Amniotic stem cell (primary cell): ENCODE measurements at regions not wholly inside any gene's neighbourhood (a gene's known extent, or its start where the extent isn't known, plus 50 kb on each side); places are given as distances from the start of the nearest gene placed in this dataset.

Experiments
- DNase-seq: peaks from one replicate; lab custom pipeline; 2025; lab: John Stamatoyannopoulos, UW

GRCh38 chr11:106216281-106216680 lies 138.8 kb downstream of the AASDHPPT start:
- no peak for DNase-seq

- no peak for DNase-seq
Measured at GRCh38 chr11:106217456-106217855, 140.0 kb downstream of the AASDHPPT start.

- no peak for DNase-seq
Measured at GRCh38 chr11:106218106-106218505, 140.6 kb downstream of the AASDHPPT start.

- DNase-seq, result no peak
Measured at GRCh38 chr11:106222626-106223025, 145.2 kb downstream of the AASDHPPT start.

DNA sequence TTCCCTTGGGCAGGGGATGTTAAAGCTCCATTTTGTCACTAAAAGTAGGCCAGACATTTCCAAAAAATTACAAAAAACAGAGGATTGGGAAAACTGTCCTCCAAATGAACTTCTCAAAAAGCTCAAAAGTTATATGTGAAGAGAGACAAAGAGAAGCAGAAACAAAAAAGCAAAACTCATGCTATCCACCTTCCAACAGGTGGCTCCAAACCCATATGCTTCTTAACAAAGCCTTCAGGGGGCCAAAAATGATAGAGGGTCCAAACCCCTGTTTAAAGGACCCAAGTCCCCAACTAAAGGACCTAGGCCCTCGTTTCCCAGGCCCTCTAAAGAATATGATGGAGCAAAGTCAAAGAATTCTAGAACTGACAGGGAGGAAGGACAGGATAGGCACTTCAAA lies 146.7 kb downstream of the AASDHPPT start:
- no peak for DNase-seq

DNA sequence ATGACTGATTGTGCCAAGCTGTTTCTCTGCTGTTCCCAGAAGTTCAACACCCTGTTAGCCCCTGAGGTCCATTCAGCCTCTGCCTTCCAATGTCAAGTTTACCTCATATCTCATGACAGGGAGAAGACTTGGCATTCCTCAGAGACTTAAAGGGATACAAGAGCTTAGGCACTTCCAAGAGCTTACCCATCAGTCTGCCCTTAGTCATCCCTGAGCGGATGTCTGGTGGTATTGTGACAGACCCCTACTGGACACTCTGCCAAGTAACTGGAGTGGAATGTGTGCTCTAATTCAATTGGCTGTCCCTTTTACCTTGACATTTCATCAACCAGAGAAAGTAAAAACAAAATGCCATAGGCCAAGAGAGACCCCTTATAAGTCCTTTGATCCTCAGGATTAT lies 151.5 kb downstream of the AASDHPPT start:
- DNase-seq, result no peak

GRCh38 chr11:106231591-106231990 lies 154.1 kb downstream of the AASDHPPT start:
- DNase-seq, result no peak

DNA sequence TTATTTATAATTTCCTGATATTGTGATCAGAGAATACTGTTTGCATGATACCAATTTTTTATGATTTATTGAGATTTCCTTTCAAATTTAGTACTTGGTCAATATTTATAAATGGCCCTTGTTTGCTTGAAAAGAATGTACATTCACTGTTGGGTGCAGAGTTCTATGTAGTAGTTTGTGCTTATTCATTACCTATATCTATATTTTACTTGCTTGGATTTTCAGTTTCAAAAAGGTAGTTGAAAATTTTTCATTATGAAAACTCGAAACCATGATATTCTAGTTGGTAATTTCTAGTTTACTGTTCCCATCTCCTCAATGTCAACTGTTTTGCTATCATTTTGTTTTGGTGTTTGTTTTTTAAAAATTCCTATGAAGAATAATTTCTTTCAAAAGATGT lies 155.7 kb downstream of the AASDHPPT start:
- no peak for DNase-seq

DNA sequence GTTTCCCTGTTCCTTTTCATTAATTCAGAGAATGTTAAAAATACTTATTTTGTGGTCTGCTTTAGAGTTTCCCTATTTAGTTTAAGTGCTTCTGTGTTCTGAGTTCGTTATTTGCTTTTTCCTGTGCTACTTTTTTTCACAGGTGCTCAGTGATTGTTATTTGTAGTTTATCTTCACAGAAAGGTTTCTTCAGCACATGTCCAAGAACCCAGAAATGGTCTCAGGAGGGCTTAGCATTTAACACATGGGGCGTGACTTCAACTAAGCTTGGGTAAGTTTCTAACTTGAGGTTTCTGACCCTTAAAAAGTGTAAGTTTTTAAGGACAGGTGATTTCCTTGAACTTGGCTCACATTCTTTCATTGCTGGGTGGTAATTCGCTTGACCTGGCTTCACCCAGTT lies 157.3 kb downstream of the AASDHPPT start:
- DNase-seq, result no peak

DNA sequence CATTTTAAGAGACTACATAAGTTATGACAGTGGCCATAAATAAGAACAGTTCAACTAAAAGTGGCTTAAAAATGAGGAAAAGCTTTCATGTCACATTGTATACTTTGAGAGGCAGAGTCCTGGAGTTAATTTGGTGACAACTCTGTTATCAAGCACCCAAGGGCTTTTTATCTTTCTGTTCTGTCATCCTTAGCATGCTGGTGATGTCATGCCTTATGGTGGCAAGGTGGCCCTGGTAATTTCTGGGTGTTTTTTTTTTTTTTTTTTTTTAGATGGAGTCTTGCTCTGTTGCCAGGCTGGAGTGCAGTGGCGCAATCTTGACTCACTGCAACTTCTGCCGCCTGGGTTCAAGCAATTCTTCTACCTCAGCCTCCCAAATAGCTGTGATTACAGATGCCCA lies 158.8 kb downstream of the AASDHPPT start:
- no peak for DNase-seq

- DNase-seq, result no peak
Measured at GRCh38 chr11:106238704-106239360, 161.4 kb downstream of the AASDHPPT start.

DNA sequence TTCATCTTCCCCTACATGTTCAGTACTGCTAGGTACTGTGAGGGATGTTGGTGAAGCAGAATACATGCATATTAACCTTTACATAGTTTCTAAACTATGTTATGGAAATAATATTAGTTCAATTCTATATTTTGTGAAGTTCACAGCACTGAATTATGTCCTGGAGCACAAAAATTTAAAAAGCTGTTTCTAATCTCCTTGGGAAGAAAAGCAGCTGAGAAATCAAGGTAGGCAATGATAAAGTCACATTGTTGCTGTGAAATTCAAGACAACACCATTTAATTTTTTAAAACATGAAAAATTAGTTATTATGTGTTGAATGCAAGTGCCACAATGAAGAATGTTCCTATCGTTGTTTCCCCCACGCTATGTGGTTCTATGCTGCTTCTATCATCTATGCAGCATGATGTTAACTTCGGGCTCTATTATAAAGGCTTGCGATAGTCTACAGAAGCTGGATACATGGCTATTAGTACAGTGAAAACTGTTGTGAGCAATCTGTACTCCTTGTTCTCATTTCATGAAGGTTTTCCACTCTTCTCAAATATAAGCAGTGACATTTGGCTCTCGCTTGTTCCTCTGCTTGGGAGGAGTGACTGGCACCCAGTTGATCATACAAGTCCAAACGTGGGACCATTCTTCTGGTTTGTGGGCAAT lies 164.3 kb downstream of the AASDHPPT start:
- DNase-seq, result no peak

DNA sequence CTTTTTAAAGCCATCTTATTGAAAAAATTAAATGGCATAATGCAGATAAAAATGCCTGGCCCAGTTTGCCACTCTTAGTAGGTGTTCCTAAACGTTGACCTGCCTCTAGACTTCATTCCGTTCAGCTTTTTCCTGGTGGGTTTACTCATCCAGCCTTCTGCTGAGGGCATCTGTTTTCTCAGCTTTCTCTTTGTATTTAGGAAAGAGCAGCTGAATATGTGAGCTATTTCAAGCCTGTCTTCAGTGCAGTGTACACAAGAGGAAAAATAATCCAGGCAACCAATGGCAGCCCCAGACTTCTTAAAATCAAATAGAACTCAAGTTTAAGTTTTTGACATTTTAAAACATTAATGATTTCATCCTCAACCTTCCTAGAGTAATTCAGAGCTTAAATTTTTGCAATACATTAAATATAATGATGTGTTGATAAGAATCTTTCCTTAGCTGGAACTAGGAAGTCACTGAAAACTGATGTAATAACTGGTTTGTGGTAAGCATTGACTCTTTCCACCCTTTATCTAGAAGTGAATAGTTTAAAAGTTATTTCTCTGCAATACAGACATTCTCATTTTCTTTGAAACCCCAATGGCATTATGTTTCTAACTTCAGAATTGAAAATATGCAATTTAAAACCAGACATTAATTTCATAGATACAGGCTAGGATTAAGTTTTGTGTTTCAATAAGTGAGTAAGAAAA lies 165.4 kb downstream of the AASDHPPT start:
- DNase-seq, result no peak

GRCh38 chr11:106246495-106246894 lies 169.0 kb downstream of the AASDHPPT start:
- no peak for DNase-seq

- no peak for DNase-seq
Measured at GRCh38 chr11:106249617-106250239, 172.3 kb downstream of the AASDHPPT start.

GRCh38 chr11:106262852-106263251 lies 185.4 kb downstream of the AASDHPPT start:
- no peak for DNase-seq

DNA sequence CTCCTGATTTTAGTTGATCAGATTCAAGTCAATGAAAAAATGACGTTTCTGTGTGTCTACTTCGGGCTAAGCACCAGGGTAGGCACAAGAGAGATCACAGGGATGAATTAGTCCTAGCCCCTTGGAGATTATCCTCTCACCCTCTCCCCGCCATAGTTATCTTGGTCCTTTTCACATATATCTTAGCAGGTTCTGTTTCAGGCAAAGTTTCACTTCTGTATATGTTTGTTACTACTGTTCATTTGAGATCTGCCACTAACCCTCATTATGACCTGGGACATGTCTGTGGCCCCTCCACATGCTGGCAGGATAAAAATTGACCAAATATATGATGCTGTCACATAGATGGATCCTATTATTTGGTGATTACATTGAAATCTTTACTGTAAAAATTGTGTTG lies 186.1 kb downstream of the AASDHPPT start:
- DNase-seq, result no peak

- no peak for DNase-seq
Measured at GRCh38 chr11:106271086-106271485, 193.6 kb downstream of the AASDHPPT start.

GRCh38 chr11:106271686-106272085 lies 194.2 kb downstream of the AASDHPPT start:
- no peak for DNase-seq

GRCh38 chr11:106275151-106275550 lies 197.7 kb downstream of the AASDHPPT start:
- DNase-seq, result no peak

DNA sequence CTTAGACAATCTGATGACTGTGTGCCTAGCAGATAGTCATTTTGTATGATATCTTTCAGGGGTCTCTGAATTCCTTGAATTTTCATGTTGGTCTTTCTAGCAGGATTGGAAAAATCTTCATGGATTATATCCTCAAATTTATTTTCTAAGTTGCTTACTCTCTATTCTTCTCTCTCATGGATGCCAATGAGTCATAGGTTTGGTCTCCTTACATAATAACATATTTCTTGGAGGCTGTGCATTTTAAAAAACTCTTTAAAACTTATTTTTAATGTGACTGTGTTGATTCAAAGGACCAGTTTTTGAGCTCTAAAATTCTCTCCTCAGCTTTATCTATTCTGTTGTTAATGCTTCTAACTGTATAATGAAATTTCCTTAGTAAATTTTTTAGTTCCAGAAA lies 198.7 kb downstream of the AASDHPPT start:
- DNase-seq, result no peak

DNA sequence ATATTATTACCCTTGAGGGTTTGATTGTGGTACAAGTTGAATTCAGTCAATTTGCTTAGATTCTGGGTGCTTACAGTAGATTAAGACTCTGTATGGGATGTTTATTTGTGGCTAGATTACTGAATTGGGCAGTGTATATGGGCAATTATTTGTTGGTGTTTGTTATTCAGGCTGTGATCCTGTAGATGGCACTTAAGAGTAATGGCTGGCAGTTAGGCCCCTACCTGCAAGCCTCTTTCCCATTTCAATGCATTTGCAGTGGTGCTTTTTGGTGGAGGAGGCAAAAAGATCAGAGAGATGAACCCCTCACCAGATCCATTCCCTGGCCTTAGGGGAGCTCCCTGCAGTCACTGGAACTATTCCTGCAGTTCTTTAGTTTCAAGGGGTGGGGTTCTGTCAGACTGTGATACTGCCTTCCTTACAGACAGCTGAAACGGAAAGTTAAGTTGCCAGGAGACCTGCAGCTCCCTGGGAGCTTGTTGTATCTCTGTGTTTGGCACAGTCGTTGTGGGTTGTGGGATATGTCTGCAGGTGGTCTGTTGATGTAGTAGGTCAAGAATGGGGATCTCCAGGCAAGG lies 199.5 kb downstream of the AASDHPPT start:
- DNase-seq, result no peak

GRCh38 chr11:106277484-106277883 lies 200.0 kb downstream of the AASDHPPT start:
- DNase-seq, result no peak
